Mesothelial cell of epicardium (in vitro differentiated cells): ENCODE measurements at regions not wholly inside any gene's neighbourhood (a gene's known extent, or its start where the extent isn't known, plus 50 kb on each side); places are given as distances from the start of the nearest gene placed in this dataset.

Experiments used
- DNase-seq, 2 experiments: peaks; one replicate each; pipeline ENCODE4 v3.0.0; 2021; ENCODE audit warnings: low spot score in 2 of 2; ENCODE audit not compliant: unreplicated experiment in 2 of 2
- H3K27ac Mint-ChIP-seq: 2 replicates; pipeline ENCODE4 v1.8.0; 2021; ENCODE audit warnings: mixed read lengths
- H3K27me3 Mint-ChIP-seq: 2 replicates; pipeline ENCODE4 v1.8.0; 2021; ENCODE audit warnings: low read depth, mixed read lengths
- H3K36me3 Mint-ChIP-seq: 2 replicates; pipeline ENCODE4 v1.8.0; 2021; ENCODE audit warnings: mixed read lengths
- H3K4me1 Mint-ChIP-seq: 2 replicates; pipeline ENCODE4 v1.8.0; 2021; ENCODE audit warnings: mixed read lengths
- H3K4me3 Mint-ChIP-seq: 2 replicates; pipeline ENCODE4 v1.8.0; 2021; ENCODE audit warnings: mild to moderate bottlenecking, moderate library complexity, mixed read lengths
- H3K9me3 Mint-ChIP-seq: 2 replicates; pipeline ENCODE4 v1.8.0; 2021; ENCODE audit warnings: mixed read lengths
- CTCF ChIP-seq: fragments of 200-600 bp; sonication (generic); IDR thresholded peaks from one replicate; pipeline ENCODE4 v1.5.0; 2021; ENCODE audit warnings: antibody characterized with exemption; ENCODE audit not compliant: unreplicated experiment

GRCh38 chr2:78913257-78913656 lies 112.2 kb upstream of the REG3G start:
- H3K9me3 Mint-ChIP-seq: peaks cover 7% of the 10 kb centered on the region
- TF ChIP-seq CTCF: no peak
- peaks cover 17% of the 10 kb centered on the region for H3K4me1 Mint-ChIP-seq
- no peak overlapping the region for H3K27ac Mint-ChIP-seq
- H3K27me3 Mint-ChIP-seq: no peaks in the 10 kb centered on the region
- H3K4me3 Mint-ChIP-seq: no peak overlapping the region
- no peaks in the 10 kb centered on the region for H3K36me3 Mint-ChIP-seq
- DNase-seq: no peak

- H3K9me3 Mint-ChIP-seq: peaks cover 3% of the 10 kb centered on the region
- no peak overlapping the region for H3K4me3 Mint-ChIP-seq
- no peaks in the 10 kb centered on the region for H3K36me3 Mint-ChIP-seq
- no peaks in the 10 kb centered on the region for H3K27me3 Mint-ChIP-seq
- no peak overlapping the region for H3K27ac Mint-ChIP-seq
- H3K4me1 Mint-ChIP-seq: peaks cover 33% of the 10 kb centered on the region
- TF ChIP-seq CTCF: no peak
- DNase-seq: no peak
These were observed 100.2 kb upstream of the REG3G start for GRCh38 chr2:78925258-78925657.

GRCh38 chr2:78928502-78928901 lies 97.0 kb upstream of the REG3G start:
- DNase-seq: no peak
- H3K27ac Mint-ChIP-seq: no peak overlapping the region
- peaks cover 33% of the 10 kb centered on the region for H3K4me1 Mint-ChIP-seq
- H3K9me3 Mint-ChIP-seq: peaks cover 4% of the 10 kb centered on the region
- H3K27me3 Mint-ChIP-seq: no peaks in the 10 kb centered on the region
- no peak overlapping the region for H3K4me3 Mint-ChIP-seq
- no peak for TF ChIP-seq CTCF
- H3K36me3 Mint-ChIP-seq: no peaks in the 10 kb centered on the region

- H3K36me3 Mint-ChIP-seq: no peaks in the 10 kb centered on the region
- no peak for TF ChIP-seq CTCF
- no peak overlapping the region for H3K27ac Mint-ChIP-seq
- H3K27me3 Mint-ChIP-seq: no peaks in the 10 kb centered on the region
- no peaks in the 10 kb centered on the region for H3K9me3 Mint-ChIP-seq
- H3K4me1 Mint-ChIP-seq: no peaks in the 10 kb centered on the region
- no peak overlapping the region for H3K4me3 Mint-ChIP-seq
- no peak for DNase-seq
These were observed 84.5 kb upstream of the REG3G start for GRCh38 chr2:78940998-78941397.

- no peaks in the 10 kb centered on the region for H3K27me3 Mint-ChIP-seq
- no peaks in the 10 kb centered on the region for H3K4me1 Mint-ChIP-seq
- TF ChIP-seq CTCF: no peak
- H3K27ac Mint-ChIP-seq: peak overlapping the region; percentile 61
- DNase-seq: no peak
- H3K36me3 Mint-ChIP-seq: peaks cover 2% of the 10 kb centered on the region
- H3K4me3 Mint-ChIP-seq: no peak overlapping the region
- H3K9me3 Mint-ChIP-seq: peaks cover 3% of the 10 kb centered on the region
These were observed 83.8 kb upstream of the REG3G start for GRCh38 chr2:78941751-78942150.

GRCh38 chr2:78963881-78964280 lies 61.6 kb upstream of the REG3G start:
- no peaks in the 10 kb centered on the region for H3K36me3 Mint-ChIP-seq
- H3K27ac Mint-ChIP-seq: no peak overlapping the region
- TF ChIP-seq CTCF: no peak
- no peaks in the 10 kb centered on the region for H3K9me3 Mint-ChIP-seq
- peaks cover 5% of the 10 kb centered on the region for H3K4me1 Mint-ChIP-seq
- H3K27me3 Mint-ChIP-seq: no peaks in the 10 kb centered on the region
- H3K4me3 Mint-ChIP-seq: no peak overlapping the region
- no peak for DNase-seq
